ENCODE measurements at regions not wholly inside any gene's neighbourhood (a gene's known extent, or its start where the extent isn't known, plus 50 kb on each side); places are given as distances from the start of the nearest gene placed in this dataset.

DNA sequence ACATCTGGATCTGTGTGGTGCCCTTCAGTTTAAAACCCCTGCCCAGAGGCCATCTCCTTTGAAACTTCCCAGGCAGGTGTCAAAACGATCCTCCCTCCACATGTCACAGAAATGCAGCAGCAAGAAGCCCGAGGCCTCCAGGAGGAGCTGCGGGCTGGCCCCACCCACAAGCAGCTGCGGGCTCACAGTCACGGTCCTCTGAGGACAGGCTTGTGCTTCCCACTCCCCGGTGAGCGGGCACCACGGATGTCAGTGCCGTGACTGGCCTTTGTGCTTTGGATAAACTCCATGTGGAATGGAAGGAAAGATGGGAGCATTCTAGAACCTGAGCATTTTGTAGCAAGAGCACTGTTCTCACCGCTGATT, 65.8 kb downstream of the SIK1 start:
- H3K9me3 ChIP-seq, result no peaks in the 10 kb centered on the region
- no peak for TF ChIP-seq CTCF (IDR thresholded peaks at IDR 0.05)
- DNase-seq (ENCODE audit: low spot score in 2 of 2), result no peak
- H3K36me3 ChIP-seq, result no peaks in the 10 kb centered on the region
- no peaks in the 10 kb centered on the region for H3K27me3 ChIP-seq
- no peak overlapping the region for H3K27ac ChIP-seq
- no peak overlapping the region for H3K4me3 ChIP-seq
- H3K4me1 ChIP-seq, result no peaks in the 10 kb centered on the region
- intact Hi-C loops (cut with DNase I), result no loop called here

GRCh38 chr21:43360441-43361126, 66.3 kb downstream of the SIK1 start:
- no peak overlapping the region for H3K27ac ChIP-seq

DNA sequence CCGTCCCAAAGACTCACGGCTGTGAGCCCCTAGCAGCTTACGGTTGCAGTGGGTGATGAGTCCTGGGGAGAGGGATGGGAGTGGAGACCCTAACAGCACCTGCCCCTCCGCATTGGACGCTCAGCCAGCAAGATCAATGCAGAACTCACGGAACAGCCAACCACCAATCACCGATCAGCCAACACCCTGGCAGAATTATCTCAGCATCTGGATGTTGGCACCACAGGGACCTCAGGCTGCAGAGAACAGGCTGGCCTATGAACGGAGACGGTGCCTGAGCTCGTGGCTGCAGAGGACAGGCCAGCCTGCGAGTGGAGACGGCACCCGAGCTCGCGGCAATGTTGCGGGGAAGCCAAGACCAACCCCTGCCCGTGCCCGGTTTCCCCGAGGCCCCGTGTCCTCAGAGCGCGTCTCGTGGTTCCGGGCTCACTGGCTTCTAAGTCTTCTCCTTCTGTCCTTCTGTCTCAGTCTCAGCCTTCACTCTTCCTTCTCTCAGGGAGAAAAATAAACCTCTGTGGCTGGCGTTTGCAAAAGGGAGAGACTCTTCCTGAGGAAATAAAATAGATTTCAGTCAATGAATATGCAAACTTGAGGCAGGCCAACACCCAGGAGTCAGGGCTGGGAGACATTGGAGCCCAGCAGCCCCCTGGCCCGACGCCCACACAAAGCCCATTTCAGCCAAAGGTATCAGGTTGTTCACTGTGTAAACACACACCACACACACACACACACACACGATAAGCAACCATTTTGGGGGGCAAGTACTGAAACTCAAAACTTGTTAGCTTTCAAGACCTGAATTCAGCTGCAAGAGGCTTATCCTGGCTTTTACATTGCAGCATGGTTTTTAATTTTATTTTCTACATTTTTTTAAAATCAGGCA, 67.8 kb downstream of the SIK1 start:
- Histone ChIP-seq H3K4me3 (no peak overlapping the region), H3K9me3 (no peaks in the 10 kb centered on the region), H3K36me3 (no peaks in the 10 kb centered on the region), H3K27ac (no peak overlapping the region), H3K27me3 (no peaks in the 10 kb centered on the region), H3K4me1 (no peaks in the 10 kb centered on the region)
- intact Hi-C loops (cut with DNase I), result no loop called here
- DNase-seq (ENCODE audit: low spot score in 2 of 2), result no peak
- no peak for TF ChIP-seq CTCF (IDR thresholded peaks at IDR 0.05)

More at GRCh38 chr21:43360441-43361126, 66.3 kb downstream of the SIK1 start:
- TF ChIP-seq CTCF (IDR thresholded peaks at IDR 0.05), result no peak
- Histone ChIP-seq H3K9me3 (no peaks in the 10 kb centered on the region), H3K27me3 (no peaks in the 10 kb centered on the region), H3K4me1 (no peaks in the 10 kb centered on the region), H3K36me3 (no peaks in the 10 kb centered on the region), H3K4me3 (no peak overlapping the region)
- intact Hi-C loops (cut with DNase I), result no loop called here
- DNase-seq (ENCODE audit: low spot score in 2 of 2), result no peak

- Histone ChIP-seq H3K4me3 (no peak overlapping the region), H3K36me3 (no peaks in the 10 kb centered on the region), H3K4me1 (no peaks in the 10 kb centered on the region), H3K27ac (no peak overlapping the region), H3K27me3 (no peaks in the 10 kb centered on the region), H3K9me3 (no peaks in the 10 kb centered on the region)
- intact Hi-C loops (cut with DNase I), result no loop called here
- TF ChIP-seq CTCF (IDR thresholded peaks at IDR 0.05), result no peak
- DNase-seq (ENCODE audit: low spot score in 2 of 2), result no peak
These were observed 69.1 kb downstream of the SIK1 start for GRCh38 chr21:43357715-43358430.

DNA sequence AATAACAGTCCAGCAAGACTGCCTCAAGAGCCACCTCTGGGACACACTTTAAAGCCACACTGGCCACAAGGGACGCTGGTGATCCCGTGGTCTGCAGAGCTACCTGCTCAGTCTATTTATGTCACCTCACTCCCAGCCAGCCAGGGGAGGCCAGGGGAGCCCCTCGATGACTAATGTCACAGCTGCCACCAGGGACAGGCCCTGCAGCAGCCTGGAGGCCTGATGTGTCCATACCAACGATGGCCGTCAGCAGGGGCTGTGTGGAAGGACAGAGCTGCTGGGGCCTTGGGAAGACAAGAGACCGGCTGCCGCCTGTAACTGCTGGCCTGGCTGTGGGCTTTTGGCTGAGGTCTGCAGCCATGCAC, 71.0 kb downstream of the SIK1 start:
- DNase-seq (ENCODE audit: low spot score in 2 of 2), result no peak
- no peak for TF ChIP-seq CTCF (IDR thresholded peaks at IDR 0.05)
- Histone ChIP-seq H3K27me3 (no peaks in the 10 kb centered on the region), H3K9me3 (no peaks in the 10 kb centered on the region), H3K27ac (no peak overlapping the region), H3K36me3 (no peaks in the 10 kb centered on the region), H3K4me3 (no peak overlapping the region), H3K4me1 (no peaks in the 10 kb centered on the region)
- intact Hi-C loops (cut with DNase I), result no loop called here

Data from ascending aorta (tissue), 2 donors.